ENCODE measurements at regions not wholly inside any gene's neighbourhood (a gene's known extent, or its start where the extent isn't known, plus 50 kb on each side); places are given as distances from the start of the nearest gene placed in this dataset.
"Not testable (repeated sequence)": the region's sequence is repeated elsewhere in the genome, so short reads cannot be mapped to it uniquely, and the experiment has no call there.

DNA sequence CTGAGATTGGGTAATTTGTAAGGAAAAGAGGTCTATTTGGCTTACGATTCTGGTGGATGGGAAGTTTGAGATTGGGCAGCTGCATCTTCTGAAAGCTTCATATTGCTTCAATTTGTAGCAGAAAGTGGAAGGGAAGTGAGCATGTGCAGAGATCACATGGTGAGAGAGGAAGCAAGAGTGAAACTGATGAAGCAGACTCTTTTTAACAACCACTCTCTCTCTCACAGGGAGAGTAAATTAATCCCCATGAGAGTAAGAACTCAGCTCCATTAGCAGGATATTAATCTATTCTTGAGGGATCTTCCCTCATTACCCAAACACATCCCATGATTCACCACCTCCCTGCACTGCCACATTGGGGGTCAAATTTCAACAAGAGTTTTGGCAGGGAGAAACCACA, 298.5 kb upstream of the CELF4 start:
- DNase-seq: no peak

- DNase-seq: no peak
These were observed 296.4 kb upstream of the CELF4 start for GRCh38 chr18:37861981-37862380.

DNA sequence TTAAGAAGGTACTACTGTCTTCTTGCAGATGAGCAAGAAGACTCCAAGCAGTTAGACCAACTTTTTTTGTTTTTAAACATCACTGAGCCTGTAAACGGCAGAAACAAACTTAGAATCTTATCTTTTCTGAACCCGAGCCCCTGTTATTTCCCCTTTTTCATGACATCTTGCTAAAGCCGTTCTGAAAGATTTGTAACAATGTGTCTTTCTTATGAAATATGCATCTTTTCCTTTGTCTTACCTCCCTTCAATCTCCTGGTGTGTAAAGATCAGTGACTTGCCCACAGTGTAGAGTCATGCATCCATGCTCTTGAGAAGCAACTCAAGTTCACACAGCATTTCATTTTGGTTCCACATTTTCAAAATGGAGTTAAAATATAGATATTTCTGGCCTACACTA, 288.8 kb upstream of the CELF4 start:
- DNase-seq: no peak

DNA sequence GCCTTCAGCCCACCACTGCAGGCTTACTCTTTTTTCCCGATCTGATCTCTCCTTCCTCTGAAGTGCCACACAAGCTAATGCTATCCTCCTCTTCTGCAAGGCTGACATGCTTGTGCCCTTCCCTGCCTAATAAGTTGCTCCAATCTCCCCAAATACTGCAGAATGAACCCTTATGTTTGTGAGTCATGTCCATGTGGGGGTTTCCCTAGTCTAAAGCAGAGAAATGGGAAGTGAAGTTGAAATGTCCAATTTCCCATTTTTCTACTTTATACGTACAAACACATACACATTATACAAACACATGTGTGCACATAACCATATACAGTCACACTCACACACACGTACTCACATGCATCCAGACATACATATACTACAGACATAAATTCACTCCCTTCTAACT, 288.1 kb upstream of the CELF4 start:
- no peak for DNase-seq

- DNase-seq: no peak
These were observed 286.9 kb upstream of the CELF4 start for GRCh38 chr18:37852464-37852863.

- no peak for DNase-seq
These were observed 281.9 kb upstream of the CELF4 start for GRCh38 chr18:37847544-37847943.

DNA sequence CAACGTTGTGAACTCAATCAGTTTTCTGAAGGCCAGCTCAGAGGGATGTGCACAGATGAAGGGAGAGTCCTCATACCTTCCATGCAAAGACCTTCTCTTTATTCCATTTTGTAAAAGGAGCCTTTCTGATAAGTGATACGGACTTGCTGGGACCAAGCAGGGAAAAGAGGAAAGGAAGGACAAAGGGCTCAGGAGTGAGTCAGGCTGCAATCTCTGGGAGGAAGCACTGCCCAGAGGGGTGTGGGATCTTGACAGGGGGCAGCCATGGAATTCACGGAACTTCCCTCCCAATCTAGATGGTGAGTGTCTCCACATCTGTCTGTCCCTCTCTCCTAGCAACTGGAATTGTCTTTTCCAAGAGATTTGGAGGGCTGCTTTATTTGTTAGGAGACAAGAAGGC, 281.4 kb upstream of the CELF4 start:
- DNase-seq: no peak

- DNase-seq: no peak
These were observed 279.9 kb upstream of the CELF4 start for GRCh38 chr18:37845498-37845897.

DNA sequence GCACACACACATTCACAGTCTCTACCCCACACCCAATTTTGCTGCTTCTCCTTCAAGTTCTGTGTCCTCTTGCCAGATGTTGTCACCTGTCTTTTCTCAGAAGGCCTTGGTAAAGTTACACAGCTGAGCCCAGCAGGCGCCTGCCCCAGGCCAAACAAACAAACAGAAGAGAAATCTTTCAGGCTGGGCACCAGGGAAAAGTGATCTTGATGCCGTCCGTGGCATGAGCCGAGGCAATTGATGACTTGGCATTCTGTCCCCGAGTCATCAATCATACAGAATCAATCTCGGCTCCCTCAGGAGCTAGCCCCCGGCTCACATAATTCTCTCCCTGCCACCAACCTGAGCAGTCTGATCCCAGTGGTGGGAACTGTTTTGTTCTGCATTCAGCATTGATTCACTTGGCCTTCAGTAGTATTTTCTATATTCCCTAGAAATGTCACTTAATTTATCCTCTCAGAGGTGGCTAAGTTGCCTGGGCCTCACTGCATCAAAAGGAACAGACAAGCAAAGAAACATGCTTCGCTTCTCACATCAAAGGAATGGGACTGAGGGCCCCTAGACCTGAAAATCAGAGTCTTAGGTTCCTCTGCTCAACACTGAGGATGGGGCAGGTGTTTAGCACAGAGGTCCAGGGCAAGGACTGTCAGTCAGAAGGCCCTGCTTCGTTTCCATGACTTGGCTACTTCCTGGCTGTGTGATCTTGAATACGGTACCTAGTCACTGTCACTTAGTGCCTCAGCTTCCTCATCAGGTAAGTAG, 278.8 kb upstream of the CELF4 start:
- no peak for DNase-seq

DNA sequence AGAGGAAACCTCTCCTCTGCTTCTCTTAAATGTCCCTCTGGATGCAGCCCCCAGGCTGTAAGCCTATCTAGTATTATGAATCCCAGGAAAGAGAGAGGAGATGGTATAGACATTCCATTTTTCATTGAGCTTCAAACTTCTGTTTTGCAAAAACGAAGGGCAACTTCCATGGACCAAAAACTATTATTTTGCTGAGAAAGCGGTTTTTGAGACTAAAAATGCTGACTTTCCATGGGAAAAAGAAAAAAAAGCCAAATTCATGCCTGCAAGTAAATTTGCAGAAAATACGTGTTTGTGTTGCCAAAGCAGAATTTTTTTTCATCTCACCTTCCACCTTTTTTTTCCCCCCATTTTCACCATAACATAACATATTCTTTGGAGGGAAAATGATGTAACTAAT, 272.5 kb upstream of the CELF4 start:
- no peak for DNase-seq

DNA sequence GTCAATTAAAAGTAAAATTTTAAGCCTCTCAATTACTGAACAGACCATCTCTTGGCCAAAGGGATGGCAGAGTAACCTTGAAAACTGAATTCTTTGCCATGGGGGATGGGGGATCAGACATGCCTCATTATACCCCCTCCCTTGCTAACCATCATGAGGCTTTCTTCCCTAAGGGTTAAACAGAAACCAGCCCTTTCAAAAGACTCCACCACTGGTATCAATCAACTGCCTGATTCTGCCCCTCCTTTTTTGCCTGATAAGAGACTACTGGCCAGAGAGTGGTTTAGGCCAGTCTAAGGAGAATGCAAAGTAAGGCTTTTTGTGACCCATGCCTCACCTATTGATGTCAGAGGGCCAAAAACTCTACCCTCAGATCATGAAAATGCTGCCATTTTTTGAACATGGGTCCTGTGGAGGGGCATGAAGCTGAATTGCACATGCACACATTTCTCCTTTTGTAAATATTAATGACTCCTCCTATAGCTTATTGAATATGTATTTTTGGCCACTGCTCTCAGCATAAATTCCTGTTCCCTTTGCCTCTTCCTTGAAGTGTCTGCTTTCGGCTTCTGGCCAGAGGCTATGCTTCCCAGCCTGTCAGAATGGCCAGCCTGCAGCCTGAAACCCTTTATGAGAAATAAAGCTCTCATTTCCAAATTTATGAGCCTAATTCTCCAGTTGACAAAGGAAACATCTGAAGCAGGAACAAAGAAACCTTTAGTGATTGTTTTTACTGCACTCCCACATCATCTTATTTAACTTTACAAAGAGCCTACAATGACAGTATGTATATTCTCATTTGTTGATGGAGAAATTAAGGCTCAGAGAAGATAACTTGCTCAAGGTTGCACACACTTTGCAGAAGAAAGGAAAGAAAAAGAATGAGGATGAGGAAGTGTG, 270.7 kb upstream of the CELF4 start:
- no peak for DNase-seq

- DNase-seq: not testable (repeated sequence)
These were observed 266.6 kb upstream of the CELF4 start for GRCh38 chr18:37832010-37832695.

DNA sequence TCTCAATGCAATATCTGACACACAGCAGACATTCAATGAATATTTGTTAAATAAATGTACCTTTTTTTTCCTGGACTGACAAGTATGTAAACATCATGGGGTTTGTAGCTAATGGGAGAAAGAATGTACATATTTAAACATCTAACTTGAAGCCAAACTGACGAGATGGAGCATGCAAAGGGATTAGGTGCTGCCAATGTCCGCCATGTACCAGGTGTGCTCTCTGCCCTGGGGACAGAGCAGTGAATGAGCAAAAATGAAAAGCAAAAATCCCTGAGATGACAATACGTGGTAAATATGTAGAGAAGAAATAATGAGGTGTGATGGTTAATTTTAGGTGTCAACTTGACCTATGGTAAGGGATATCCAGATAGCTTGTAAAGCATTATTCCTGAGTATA, 247.4 kb upstream of the CELF4 start:
- DNase-seq: no peak

GRCh38 chr18:37805773-37806404, 240.3 kb upstream of the CELF4 start:
- no peak for DNase-seq

DNA sequence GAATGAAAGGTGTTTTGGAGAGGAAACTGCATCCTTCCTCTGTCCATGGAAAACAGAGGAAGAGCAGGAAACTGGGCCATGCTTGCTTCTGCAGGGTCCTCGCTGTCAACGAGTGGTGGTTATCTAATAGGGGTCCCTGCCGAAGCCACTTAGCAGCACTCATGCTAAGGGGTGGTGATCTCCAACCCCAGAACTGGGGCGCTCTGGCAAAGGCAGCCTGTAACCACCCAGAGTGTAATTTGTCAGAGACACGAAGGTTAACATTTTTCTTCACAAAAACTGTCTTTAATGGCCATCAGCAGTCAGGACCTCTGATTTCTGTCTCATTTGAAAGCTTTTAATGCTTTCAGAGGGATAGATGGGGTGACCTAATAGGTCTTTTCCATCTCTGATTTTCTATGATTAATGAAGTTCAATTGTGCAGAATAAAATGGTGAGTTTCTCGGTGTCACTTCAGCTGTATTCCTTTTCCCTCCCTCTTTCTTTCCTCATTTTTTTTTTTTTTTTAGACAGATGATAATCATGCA, 231.3 kb upstream of the CELF4 start:
- no peak for DNase-seq

- DNase-seq: no peak
These were observed 221.9 kb upstream of the CELF4 start for GRCh38 chr18:37787452-37787851.

GRCh38 chr18:37783771-37784170, 218.2 kb upstream of the CELF4 start:
- no peak for DNase-seq

DNA sequence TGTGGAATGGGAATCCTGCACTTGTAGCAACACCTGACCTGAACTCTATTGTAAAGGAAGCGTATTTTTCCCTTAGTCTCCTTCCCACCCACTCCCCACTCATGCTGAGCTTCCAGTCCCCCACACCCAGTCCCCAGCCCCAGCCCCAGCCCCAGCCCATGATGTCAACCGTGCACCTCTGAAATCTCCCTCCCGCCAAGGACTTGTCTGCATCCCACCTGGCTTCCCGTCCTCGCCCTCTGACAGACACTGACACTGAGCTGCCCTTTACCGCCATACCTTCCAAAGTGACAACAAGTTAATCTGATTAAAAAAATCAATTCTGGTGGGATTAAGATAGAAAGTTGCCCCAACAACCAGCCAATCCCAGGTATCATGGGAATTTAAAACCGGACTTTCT, 213.6 kb upstream of the CELF4 start:
- DNase-seq: no peak

GRCh38 chr18:37778417-37779165, 213.0 kb upstream of the CELF4 start:
- DNase-seq: no peak

DNA sequence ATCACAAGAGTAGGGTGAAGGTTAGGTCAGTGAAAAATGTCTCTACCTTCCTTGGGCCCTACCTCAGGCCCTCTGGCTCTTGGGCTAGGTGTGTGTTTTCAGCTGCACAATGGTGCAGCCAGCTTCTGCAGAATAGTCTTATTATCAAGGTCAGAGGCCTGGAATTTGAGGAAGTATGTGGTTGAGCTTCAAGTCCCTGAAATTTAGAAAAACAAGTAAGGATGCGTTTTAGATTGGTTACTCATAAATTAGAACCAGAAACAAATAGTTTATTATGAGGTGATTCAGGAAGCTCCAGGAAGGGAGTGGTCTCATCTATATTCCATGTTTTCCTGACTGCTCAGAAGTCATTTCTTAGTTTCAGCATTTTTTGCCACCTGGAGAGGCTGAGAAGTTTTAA, 204.2 kb upstream of the CELF4 start:
- DNase-seq: no peak

- DNase-seq: no peak
These were observed 199.1 kb upstream of the CELF4 start for GRCh38 chr18:37764541-37765288.

Measured in CD4-positive, alpha-beta T cell treated with Interleukin-4 for 4 hours (primary cell).